SW480 (cell line): ENCODE measurements at regions not wholly inside any gene's neighbourhood (a gene's known extent, or its start where the extent isn't known, plus 50 kb on each side); places are given as distances from the start of the nearest gene placed in this dataset.

Experiments used
- DNase-seq: peaks from one replicate; pipeline ENCODE4 v3.0.0-alpha.2; 2016; ENCODE audit warnings: low spot score

- no peak for DNase-seq
Measured at GRCh38 chr2:172361840-172362239, 65.5 kb upstream of the ITGA6 start.

- no peak for DNase-seq
Measured at GRCh38 chr2:172364261-172364660, 63.1 kb upstream of the ITGA6 start.

GRCh38 chr2:172366596-172367150 is 60.7 kb upstream of the ITGA6 start:
- no peak for DNase-seq

- DNase-seq, result no peak
Measured at GRCh38 chr2:172370821-172371455, 56.4 kb upstream of the ITGA6 start.

- no peak for DNase-seq
Measured at GRCh38 chr2:172372436-172372835, 55.0 kb upstream of the ITGA6 start.

- no peak for DNase-seq
Measured at GRCh38 chr2:172373076-172373475, 54.3 kb upstream of the ITGA6 start.

GRCh38 chr2:172373766-172374165 is 53.6 kb upstream of the ITGA6 start:
- peak; percentile 22 for DNase-seq

GRCh38 chr2:172374318-172375240 is 52.8 kb upstream of the ITGA6 start:
- DNase-seq, result peak; percentile 26

- DNase-seq, result no peak
Measured at GRCh38 chr2:172375251-172375650, 52.1 kb upstream of the ITGA6 start.

GRCh38 chr2:172376016-172376415 is 51.4 kb upstream of the ITGA6 start:
- no peak for DNase-seq

GRCh38 chr2:172376505-172377125 is 50.8 kb upstream of the ITGA6 start:
- DNase-seq, result no peak

GRCh38 chr2:172377408-172377807 is 50.0 kb upstream of the ITGA6 start:
- DNase-seq, result no peak
